ENCODE measurements at regions not wholly inside any gene's neighbourhood (a gene's known extent, or its start where the extent isn't known, plus 50 kb on each side); places are given as distances from the start of the nearest gene placed in this dataset.
"Not testable (repeated sequence)": the region's sequence is repeated elsewhere in the genome, so short reads cannot be mapped to it uniquely, and the experiment has no call there.

DNA sequence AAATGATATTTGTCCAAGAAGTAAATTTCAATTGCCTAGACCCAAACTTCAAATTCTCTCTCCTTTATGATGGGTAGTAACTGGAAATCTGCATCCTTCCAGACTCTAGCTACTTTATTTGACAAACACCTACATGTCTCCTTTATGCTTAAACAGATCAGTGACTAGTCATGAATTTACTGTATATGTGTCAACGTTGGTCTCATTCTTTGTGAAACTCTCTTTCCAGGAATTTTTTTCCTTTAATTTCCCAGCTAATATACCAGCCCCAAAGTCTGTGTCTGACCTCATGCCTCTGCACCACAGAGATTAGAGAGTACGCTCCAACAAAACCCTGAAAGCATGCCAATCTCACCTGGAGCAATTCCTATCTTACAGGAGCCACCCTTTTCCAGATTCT, 811.2 kb upstream of the NCAM2 start:
- in situ Hi-C loops (cut with MboI; ENCODE audit: low sequenced_read_pairs) = no loop called here

DNA sequence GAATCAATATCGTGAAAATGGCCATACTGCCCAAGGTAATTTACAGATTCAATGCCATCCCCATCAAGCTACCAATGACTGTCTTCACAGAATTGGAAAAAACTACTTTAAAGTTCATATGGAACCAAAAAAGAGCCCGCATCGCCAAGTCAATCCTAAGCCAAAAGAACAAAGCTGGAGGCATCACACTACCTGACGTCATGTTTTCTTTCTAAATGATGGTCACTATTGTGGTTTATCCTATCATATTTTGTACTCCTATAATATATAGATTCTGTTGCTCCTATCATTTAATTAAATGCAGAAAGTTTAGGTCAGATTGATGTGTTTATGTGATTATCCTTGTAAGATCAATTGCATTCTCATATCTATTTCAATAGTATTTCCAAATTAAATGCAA, 796.9 kb upstream of the NCAM2 start:
- in situ Hi-C loops (cut with MboI; ENCODE audit: low sequenced_read_pairs) = not testable (repeated sequence)

DNA sequence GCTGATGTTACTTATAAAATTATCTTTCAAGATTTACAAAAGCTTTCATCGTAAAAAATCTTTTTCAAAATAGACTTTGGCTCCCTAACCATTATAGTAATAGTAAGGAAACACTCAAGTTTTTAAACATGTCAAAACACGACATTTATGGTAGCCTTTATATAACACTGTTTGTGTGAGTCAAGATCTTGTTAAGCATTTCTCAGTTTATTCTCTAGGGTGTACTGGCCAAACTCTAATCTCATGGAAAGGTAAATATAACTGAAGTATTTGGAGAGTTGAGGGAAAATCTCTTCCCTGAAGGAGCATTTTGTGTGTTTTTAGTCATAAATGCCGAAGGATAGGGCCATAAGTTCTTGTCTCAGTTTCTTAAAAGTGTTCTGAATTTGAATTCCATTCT, 790.9 kb upstream of the NCAM2 start:
- in situ Hi-C loops (cut with MboI; ENCODE audit: low sequenced_read_pairs) = no loop called here

DNA sequence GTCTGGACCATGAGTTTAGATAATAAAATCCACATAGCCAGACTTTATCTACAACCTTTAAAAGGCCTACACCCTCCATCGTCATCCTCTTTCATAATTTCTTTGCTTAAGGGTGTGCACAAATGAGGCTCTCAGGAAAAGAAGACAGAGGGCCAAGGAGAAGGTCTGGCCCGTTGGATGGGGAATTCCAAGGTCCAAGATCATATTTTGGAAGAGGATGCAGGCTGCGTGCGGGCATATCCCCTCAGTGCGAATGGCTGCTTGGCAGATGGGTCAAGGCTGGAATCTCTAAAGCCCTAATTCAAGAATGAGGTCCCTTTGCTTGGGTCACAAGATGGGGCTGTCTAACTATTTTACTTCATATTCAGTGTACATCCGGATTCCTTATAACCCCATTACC, 782.2 kb upstream of the NCAM2 start:
- in situ Hi-C loops (cut with MboI; ENCODE audit: low sequenced_read_pairs) = no loop called here

DNA sequence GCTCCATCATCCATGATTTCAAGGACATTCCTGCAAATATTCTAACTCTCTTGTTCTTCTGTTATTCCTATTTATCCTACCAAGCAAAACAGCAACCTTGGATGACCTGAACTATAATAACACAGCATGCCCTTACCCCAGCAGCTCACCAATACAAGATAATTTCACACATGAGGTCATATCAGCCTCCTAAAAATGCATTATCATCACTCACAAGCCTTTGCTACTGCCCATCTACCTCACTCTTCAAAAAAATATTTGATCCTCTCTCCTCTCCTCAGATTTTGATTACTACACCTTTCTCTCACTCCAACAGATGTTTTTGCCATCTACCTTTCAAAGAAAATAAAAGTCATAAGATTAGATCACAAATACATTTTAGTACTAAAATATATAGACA, 777.6 kb upstream of the NCAM2 start:
- in situ Hi-C loops (cut with MboI; ENCODE audit: low sequenced_read_pairs) = no loop called here

DNA sequence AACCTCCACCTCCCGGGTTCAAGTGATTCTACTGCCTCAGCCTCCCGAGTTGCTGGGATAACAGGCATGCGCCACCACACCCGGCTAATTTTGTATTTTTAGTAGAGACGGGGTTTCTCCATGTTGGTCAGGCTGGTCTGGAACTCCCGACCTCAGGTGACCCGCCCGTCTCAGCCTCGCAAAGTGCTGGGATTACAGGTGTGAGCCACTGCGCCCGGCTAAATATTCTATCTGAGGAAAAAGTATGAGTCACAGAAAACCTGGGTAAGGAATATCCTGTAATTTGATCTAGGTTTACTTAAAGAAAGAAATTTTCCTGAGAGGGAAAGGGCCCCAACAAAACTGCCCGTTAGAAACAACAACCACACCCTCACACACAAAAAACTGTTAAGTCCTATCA, 776.2 kb upstream of the NCAM2 start:
- in situ Hi-C loops (cut with MboI; ENCODE audit: low sequenced_read_pairs) = not testable (repeated sequence)

DNA sequence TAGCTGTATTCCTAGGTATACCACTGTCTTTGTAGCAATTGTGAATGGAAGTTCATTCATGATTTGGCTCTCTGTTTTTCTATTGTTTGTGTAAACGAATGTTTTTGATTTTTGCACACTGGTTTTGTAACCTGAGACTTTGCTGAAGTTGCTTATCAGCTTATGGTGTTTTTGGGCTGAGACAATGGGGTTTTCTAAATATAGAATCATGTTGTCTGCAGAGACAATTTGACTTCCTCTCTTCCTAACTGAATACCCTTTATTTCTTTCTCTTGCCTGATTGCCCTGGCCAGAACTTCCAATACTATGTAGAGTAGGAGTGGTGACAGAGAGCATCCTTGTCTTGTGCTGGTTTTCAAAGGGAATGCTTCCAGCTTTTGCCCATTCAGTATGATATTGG, 761.6 kb upstream of the NCAM2 start:
- in situ Hi-C loops (cut with MboI; ENCODE audit: low sequenced_read_pairs) = not testable (repeated sequence)

DNA sequence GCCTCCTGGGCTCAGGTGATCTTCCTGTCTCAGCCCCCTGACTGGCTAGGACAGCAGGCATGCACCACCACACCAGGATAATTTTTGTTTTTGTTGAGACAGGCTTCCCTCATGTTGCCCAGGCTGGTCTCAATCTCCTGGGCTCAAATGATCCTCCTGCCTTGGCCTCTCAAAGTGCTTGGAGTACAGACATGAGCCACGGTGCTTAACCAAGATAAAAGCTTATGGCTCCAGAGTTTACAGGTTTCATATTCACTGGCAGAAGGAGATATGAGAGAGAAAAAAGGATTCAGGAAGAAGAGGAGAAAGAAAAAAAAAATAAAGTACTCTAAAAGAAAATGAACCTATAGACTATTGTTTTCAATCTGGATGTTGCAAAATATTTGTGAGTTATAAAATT, 748.8 kb upstream of the NCAM2 start:
- in situ Hi-C loops (cut with MboI; ENCODE audit: low sequenced_read_pairs) = no loop called here

DNA sequence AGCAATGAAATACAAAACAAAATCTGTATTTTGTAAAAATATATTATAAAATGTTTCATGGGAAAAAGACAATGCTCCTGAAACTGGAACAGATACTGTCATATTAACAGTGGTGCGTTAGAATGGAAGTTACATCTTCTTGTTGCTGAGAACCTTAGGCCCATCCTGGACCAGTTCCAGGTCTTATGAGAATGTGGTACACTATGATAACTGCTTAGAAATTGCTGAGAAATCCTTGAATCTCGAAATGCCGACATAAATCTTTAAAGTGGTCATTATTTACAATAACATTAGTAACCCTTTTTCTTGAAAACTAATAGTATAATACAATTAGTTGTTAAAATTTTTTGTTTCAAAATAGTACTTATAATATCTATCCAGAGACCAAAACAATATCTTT, 747.9 kb upstream of the NCAM2 start:
- in situ Hi-C loops (cut with MboI; ENCODE audit: low sequenced_read_pairs) = loop anchor here (25.0 kb wide), 1 partner anchor 112 kb away; no protein-coding TSS in a partner anchor

DNA sequence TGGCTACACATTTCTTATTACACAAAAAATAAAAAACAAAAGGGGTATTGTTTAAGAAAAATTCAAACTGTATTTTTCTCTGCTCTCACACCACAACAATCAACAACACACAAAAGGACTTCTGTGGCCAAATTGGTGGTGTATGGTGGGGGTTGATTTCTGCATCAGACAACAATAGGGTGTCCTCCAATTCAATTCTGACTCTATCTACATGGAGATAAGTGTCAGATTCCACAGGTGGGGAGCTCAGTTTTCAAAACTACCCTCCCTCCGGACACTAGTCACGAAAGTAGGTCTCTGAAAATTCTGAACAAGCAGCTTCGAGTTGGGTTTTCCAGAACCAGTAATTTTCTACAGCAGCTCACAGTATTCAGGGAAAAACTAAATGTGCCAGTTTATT, 744.9 kb upstream of the NCAM2 start:
- in situ Hi-C loops (cut with MboI; ENCODE audit: low sequenced_read_pairs) = loop anchor here (25.0 kb wide), 1 partner anchor 109 kb away; no protein-coding TSS in a partner anchor

DNA sequence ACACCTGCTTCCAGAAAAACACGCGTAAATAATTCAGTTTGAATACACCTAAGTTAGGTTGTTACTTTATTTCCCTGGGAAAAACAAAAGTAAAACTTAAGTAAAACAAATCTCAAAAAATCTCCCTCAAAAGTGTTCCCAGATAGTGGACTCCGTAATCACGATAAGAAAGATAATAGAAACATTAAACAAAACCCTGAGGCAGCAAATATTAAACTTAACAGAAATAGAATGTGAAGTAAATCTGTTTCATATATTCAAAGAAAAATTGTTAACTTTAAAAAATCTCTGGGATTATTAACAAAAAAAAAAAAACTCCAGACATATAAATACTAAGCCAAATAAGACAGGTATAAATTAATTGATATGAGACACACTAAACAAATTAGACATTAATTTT, 743.2 kb upstream of the NCAM2 start:
- in situ Hi-C loops (cut with MboI; ENCODE audit: low sequenced_read_pairs) = loop anchor here (25.0 kb wide), 1 partner anchor 107 kb away; no protein-coding TSS in a partner anchor

DNA sequence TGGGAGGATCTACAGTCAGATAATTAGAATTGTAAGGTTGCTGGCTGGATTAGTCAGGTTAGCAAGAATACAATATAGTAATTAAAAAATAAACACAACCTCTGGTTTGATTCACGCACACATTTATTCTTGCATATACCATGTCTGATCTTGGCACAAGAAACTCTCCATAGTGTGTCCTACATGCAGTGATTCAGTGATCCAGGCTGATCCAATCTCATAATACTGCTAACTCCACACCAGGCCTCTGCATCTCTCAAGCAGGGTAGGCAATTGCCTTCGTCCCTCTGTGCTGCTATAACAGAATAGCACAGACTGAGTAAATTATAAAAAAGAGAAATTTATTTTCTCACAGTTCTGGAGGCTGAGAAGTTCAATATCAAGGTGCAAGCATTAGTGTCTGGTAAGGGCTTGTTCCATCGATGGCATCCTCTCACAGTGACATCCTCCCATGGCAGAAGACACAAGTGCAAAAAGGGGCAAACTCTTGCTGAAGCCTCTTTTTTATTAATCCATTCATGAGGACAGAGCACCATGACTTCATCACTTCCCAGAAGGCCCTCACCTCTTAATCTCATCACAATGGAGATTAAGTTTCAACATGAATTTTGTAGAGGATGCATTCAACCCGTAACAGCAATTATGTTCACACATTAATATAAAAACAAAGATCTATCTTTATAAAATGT, 741.0 kb upstream of the NCAM2 start:
- in situ Hi-C loops (cut with MboI; ENCODE audit: low sequenced_read_pairs) = loop anchor here (25.0 kb wide), 1 partner anchor 105 kb away; no protein-coding TSS in a partner anchor

DNA sequence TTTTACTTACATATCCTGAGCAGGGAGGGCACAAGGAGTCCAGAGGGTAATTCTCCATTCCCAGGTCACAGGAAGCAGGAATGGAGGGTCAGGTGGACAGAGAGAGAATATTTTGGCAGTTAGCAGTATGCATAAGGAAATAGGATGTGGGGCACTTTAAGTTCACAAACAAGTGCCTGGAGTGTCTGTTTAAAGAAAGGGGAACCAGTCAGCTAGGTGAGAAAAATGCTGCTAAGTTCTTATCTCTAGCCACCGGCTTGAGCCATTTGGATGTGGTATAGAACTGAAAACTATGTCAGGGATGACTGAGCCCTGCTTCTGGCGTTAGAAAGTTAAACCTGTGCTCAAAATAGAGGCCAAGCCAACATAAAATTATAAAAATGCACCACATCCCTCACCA, 739.7 kb upstream of the NCAM2 start:
- in situ Hi-C loops (cut with MboI; ENCODE audit: low sequenced_read_pairs) = loop anchor here (25.0 kb wide), 1 partner anchor 104 kb away; no protein-coding TSS in a partner anchor

DNA sequence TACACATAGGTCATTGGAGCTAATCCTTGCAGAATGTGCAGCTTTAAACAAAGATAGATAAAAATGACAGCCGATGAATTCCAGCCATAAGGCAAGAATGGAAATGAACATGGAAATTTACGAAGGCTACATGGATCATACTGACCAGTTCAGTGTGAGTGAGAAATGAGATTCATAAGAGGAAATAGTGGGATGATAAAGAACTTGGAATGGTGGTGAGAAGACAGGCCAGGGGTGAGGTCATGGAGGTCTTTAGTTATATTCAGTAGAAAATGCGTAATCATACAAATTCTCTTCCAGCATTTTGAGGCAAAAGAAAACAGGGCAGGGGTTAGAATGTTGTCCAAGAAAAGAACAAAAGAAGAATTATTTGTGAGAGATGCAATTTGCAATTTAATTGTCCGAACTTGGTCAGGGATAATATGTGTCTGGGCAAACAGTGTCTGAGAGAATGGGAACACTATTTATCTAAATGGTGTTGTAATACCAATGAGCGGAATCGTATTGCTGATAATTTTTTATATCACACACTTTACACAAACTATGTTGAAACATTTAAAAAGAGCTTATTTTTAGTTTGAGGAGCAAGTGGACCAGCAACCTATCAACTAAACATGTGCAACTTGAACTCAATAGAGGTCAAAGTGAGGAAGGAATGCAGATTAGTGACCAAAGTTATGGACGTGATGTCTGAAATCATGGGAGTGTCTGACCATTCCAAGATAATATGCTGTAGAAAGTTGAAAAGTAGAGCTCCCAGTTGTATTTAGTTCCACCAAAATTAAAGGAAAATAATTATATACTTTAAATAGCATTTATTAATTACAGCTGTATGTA, 739.0 kb upstream of the NCAM2 start:
- in situ Hi-C loops (cut with MboI; ENCODE audit: low sequenced_read_pairs) = loop anchor here (25.0 kb wide), 1 partner anchor 103 kb away; no protein-coding TSS in a partner anchor

DNA sequence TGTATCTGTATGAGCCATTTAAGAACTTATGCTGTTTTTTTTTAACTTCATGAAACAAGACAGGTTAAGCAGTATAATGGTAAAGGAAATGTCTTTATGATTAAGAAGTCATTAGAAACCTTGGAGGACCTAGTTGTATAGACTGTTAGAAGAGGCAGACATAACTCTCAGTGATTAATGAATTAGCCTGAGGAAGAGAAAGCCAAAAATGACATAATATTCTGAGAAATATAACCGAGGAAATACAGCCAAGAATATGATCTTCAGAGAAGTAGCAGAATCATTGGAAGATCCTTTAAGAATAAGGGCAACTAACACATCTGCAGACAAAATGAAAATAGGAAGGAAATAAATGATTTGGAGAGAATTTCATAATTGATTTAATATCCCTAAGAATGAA, 738.1 kb upstream of the NCAM2 start:
- in situ Hi-C loops (cut with MboI; ENCODE audit: low sequenced_read_pairs) = loop anchor here (25.0 kb wide), 1 partner anchor 102 kb away; no protein-coding TSS in a partner anchor

DNA sequence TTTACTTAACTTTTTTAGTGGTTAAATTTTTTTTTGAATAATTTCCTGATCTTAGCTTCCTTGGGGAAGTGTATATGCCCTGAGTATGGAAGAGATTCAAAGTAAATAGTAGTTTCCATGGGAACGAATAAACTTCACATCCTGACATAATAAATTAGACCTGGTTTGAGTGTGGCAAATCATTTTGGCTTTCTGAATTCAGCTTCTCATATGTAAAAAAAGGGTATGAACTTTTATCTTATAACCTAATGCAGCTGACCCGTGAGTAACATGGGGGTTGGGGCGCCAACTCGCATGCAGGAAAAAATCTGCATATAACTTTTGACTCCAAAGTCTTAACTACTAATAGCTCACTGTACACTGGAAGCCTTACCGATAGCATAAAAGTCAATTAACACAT, 736.8 kb upstream of the NCAM2 start:
- in situ Hi-C loops (cut with MboI; ENCODE audit: low sequenced_read_pairs) = loop anchor here (25.0 kb wide), 1 partner anchor 101 kb away; no protein-coding TSS in a partner anchor

DNA sequence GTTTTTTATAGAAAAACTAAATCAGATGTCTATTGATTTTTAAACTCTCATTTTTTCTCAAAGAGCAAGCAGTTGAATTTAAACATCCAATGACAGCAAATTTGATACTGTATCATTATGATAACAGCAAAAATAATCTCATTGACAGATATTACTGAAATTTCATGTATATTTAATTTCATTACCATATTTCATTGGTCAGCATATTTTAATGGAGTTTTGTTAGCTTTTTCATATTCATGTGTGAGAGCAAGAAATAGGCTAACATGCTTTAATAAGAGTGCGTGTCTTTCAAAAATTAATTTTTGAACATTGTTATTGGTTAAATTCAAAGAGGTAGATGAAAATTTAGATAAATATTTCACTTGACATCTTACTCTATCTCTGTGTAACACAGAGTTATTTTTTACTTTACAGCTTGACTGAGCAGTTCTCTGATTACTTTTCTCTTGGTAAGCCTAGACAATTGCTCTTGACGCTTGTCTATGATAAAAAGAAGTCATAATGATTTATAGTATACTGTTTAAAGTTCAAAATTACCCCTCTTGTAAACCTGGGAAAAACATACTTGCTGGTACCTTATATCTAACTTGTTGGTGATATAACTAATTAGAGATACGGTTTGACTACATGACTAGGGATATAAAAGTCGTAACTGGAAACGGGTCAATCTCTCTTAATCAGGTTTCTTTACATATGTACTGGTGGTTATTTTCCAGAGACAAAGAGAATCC, 732.3 kb upstream of the NCAM2 start:
- in situ Hi-C loops (cut with MboI; ENCODE audit: low sequenced_read_pairs) = loop anchor here (25.0 kb wide), 1 partner anchor 96 kb away; no protein-coding TSS in a partner anchor

DNA sequence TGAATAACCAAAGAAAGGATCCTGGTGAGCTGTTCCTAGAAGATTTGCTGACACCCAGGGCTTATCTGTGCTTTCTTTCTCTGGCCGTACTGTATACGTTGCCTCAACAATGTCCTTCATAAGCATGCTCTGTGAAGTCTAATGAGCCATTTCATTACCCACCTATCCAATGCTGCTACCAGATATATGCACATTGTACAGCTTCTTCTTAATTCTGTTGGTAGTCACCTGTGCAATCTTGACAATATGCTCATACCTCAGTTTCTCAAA, 731.8 kb upstream of the NCAM2 start:
- in situ Hi-C loops (cut with MboI; ENCODE audit: low sequenced_read_pairs) = loop anchor here (25.0 kb wide), 1 partner anchor 96 kb away; no protein-coding TSS in a partner anchor

DNA sequence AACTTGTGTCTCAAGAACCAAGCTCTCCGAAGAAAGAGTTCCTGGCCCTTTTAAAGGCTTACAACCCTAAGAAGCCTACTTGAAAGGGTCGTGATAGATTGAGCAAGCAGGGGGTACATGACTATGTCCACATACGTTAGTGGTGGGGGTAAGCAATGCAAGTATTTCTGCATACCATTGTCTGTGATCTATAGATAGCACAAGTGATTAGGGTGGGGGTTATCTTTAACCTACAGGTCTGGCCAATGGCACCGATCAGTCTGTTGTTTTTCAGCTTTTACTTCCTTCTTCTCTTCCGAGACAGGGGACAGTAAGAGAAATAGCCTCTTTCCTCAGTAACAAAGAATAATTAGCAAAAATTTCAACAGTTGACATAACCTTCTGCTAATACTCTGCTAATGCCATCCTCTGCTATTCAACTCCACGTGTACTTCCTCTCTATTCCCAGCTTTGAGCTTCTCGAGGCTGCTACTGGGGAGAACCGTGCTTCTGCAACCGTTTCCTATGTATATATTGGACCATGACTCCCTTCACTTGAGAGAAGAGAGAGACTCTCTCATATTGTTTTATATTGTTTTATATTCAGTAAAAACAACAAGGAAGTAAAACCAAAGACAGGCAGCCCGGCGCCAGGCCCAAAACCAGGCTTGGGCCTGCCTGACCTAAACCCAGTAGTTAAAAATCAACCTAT, 727.7 kb upstream of the NCAM2 start:
- in situ Hi-C loops (cut with MboI; ENCODE audit: low sequenced_read_pairs) = loop anchor here (25.0 kb wide), 1 partner anchor 92 kb away; no protein-coding TSS in a partner anchor

DNA sequence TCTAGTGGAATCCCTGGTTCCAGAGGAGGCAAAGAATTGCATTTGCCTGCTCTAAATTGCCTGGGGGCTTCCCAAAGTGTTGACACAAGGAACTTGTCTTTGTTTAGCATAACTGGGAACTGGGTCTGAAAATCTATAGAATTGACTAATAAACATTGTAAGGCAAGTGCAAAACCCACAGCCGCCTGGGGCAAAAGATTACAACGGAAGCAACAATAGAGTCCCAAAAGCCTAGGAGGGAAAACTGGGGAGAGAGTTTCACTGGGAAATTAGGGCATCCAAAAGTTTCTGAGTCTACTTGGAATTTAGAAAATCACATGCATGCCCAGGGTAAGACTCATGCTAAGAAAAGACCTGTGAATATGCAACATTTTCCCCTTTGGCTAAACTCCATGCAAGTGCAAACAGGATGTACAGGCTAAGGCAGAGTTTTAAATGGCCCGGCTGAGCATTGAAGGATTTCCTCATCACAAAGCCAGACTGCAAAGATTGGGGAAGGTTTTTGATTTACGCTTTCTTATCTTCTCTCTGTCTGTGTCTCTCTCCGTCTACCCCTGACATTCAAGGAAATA, 725.3 kb upstream of the NCAM2 start:
- in situ Hi-C loops (cut with MboI; ENCODE audit: low sequenced_read_pairs) = loop anchor here (25.0 kb wide), 1 partner anchor 89 kb away; no protein-coding TSS in a partner anchor

All from HL-60/S4 treated with retinoic acid at 250 ng/mL for 4 days and 3 days (cell line).